BLaER1 (cell line): ENCODE measurements at regions not wholly inside any gene's neighbourhood (a gene's known extent, or its start where the extent isn't known, plus 50 kb on each side); places are given as distances from the start of the nearest gene placed in this dataset.

Source experiments
- H3K27ac ChIP-seq: shearing (Covaris generic); formaldehyde crosslinking; 2 replicates; pipeline ENCODE4 v1.8.1; 2022
- H3K27me3 ChIP-seq: shearing (Covaris generic); formaldehyde crosslinking; 2 replicates; pipeline ENCODE4 v1.8.1; 2022
- H3K36me3 ChIP-seq: shearing (Covaris generic); formaldehyde crosslinking; 2 replicates; pipeline ENCODE4 v1.8.1; 2022
- H3K4me1 ChIP-seq: shearing (Covaris generic); formaldehyde crosslinking; 2 replicates; pipeline ENCODE4 v1.8.1; 2022
- H3K4me2 ChIP-seq: shearing (Covaris generic); formaldehyde crosslinking; 2 replicates; pipeline ENCODE4 v1.8.1; 2022
- H3K4me3 ChIP-seq: shearing (Covaris generic); formaldehyde crosslinking; 2 replicates; pipeline ENCODE4 v1.8.1; 2022
- H3K9ac ChIP-seq: shearing (Covaris generic); formaldehyde crosslinking; 2 replicates; pipeline ENCODE4 v1.8.1; 2022
- H3K9me3 ChIP-seq: shearing (Covaris generic); formaldehyde crosslinking; 2 replicates; pipeline ENCODE4 v1.8.1; 2022
- H4K20me1 ChIP-seq: shearing (Covaris generic); formaldehyde crosslinking; 2 replicates; pipeline ENCODE4 v1.8.1; 2022
- Cebpa-rat ChIP-seq: shearing (Covaris generic); IDR thresholded peaks from 2 replicates; pipeline ENCODE4 v1.8.1; 2022

- TF ChIP-seq Cebpa-rat: no peak
- Histone ChIP-seq H3K27me3 (no peaks in the 10 kb centered on the region), H3K36me3 (no peaks in the 10 kb centered on the region), H3K4me2 (no peak overlapping the region), H3K4me3 (no peak overlapping the region), H3K9me3 (no peaks in the 10 kb centered on the region), H3K4me1 (no peaks in the 10 kb centered on the region), H4K20me1 (no peaks in the 10 kb centered on the region), H3K9ac (no peak overlapping the region), H3K27ac (no peak overlapping the region)
Observed at GRCh38 chr3:28078536-28078935, 162.9 kb upstream of the CMC1 start.

GRCh38 chr3:28080716-28081115 lies 160.7 kb upstream of the CMC1 start:
- H3K9me3 ChIP-seq: no peaks in the 10 kb centered on the region
- H3K27me3 ChIP-seq: no peaks in the 10 kb centered on the region
- no peak overlapping the region for H3K9ac ChIP-seq
- H3K4me1 ChIP-seq: no peaks in the 10 kb centered on the region
- H3K4me3 ChIP-seq: no peak overlapping the region
- TF ChIP-seq Cebpa-rat: no peak
- H3K27ac ChIP-seq: no peak overlapping the region
- H3K4me2 ChIP-seq: no peak overlapping the region
- H4K20me1 ChIP-seq: no peaks in the 10 kb centered on the region
- H3K36me3 ChIP-seq: no peaks in the 10 kb centered on the region

DNA sequence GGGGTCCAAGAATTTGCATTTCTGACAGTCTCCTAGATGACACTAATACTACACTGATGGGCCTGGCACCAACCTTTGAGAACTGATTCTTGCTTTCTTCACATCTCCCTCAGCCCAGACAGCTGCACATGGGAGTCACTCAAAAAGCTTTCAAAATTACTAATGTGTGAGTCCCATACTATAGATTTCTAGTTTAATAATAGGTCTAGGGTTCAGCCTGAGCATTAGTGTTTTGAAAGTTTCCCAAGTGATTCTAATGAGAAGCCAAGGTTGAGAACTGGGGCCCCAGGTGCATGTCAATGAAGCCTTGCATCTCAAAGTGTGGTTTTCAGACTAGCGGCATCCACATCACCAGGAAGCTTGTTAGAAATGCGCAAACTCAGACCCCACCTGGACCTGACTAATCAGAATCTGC lies 159.9 kb upstream of the CMC1 start:
- Histone ChIP-seq H3K9ac (no peak overlapping the region), H3K4me2 (no peak overlapping the region), H3K27me3 (no peaks in the 10 kb centered on the region), H4K20me1 (no peaks in the 10 kb centered on the region), H3K36me3 (no peaks in the 10 kb centered on the region), H3K9me3 (no peaks in the 10 kb centered on the region), H3K27ac (no peak overlapping the region), H3K4me3 (no peak overlapping the region), H3K4me1 (no peaks in the 10 kb centered on the region)
- TF ChIP-seq Cebpa-rat: no peak

DNA sequence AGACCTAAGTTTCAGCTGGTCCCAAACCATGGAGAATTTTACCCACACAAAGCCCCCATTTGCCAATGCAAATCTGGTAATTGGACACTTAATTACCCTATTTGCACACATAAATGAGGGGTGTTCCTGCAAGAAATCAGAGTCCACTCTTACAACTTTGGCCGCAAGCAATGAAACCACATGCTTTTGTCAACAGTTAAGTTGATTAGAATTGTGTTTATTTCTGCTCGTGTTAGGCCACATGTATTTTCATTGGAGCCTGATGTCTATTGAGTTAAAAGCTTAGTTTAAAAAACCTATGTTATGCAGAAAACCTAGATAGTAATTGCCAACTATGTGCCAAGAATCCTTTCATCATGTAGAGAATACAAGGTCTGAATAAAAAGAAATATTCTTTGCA lies 153.8 kb upstream of the CMC1 start:
- no peaks in the 10 kb centered on the region for H3K36me3 ChIP-seq
- no peaks in the 10 kb centered on the region for H3K4me1 ChIP-seq
- no peak for TF ChIP-seq Cebpa-rat
- no peaks in the 10 kb centered on the region for H4K20me1 ChIP-seq
- no peaks in the 10 kb centered on the region for H3K27me3 ChIP-seq
- H3K9me3 ChIP-seq: no peaks in the 10 kb centered on the region
- H3K9ac ChIP-seq: no peak overlapping the region
- H3K27ac ChIP-seq: no peak overlapping the region
- no peak overlapping the region for H3K4me3 ChIP-seq
- H3K4me2 ChIP-seq: no peak overlapping the region

DNA sequence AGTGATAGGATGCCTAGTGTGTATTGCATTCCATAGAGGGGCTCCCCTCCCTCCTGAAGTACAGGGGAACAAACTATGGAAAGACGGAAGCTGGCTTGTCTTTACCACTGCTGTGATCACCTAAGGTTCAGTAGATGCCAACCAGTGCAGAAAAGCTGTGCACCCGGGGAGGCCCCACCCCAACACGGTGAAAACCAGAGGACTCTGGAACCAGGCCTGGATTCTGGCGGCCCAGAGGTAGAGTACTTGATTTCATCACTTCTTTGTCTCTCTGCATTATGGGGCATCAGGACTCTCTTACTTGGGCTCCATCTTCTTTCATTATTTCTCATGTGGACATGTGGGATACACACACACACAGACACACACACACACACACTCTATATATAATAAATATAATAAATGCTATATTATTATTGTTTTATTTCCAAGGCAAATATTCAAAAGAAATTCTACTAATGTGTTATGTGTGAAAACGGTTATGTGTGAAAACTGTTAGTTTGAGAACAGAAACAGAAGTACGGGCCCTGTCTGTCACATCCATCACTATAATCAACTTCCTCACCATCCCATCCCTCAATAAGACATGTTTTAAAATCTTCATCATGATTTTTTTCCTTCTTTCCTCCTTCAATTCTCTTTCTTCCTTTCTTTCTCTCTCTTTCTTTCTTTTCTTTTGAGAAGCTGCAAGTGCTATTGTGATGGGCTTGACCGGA lies 152.4 kb upstream of the CMC1 start:
- Histone ChIP-seq H3K4me3 (no peak overlapping the region), H4K20me1 (no peaks in the 10 kb centered on the region), H3K27ac (no peak overlapping the region), H3K4me2 (no peak overlapping the region), H3K4me1 (no peaks in the 10 kb centered on the region), H3K9ac (no peak overlapping the region), H3K36me3 (no peaks in the 10 kb centered on the region), H3K9me3 (peaks cover 7% of the 10 kb centered on the region), H3K27me3 (no peaks in the 10 kb centered on the region)
- no peak for TF ChIP-seq Cebpa-rat

DNA sequence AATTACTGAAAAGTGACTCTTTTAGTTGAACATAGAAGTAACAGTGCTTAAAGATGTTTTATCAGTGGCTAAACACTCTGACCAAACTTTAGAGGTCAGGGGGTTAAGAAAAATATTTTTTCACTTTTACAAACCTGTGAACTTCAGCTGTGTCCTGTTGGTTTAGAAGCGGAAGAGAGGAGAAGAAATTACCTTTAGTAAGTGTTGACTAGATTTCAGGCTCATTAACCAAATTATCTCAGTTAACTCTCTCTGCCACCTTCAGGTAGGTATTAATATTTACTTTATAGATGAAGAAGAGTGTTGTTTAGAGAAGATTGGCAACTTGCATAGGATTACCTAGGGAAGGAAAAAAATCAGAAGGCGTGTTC lies 151.9 kb upstream of the CMC1 start:
- no peak for TF ChIP-seq Cebpa-rat
- Histone ChIP-seq H3K27me3 (no peaks in the 10 kb centered on the region), H3K36me3 (no peaks in the 10 kb centered on the region), H3K4me1 (no peaks in the 10 kb centered on the region), H3K9me3 (peaks cover 12% of the 10 kb centered on the region), H3K9ac (no peak overlapping the region), H4K20me1 (no peaks in the 10 kb centered on the region), H3K4me2 (no peak overlapping the region), H3K27ac (no peak overlapping the region), H3K4me3 (no peak overlapping the region)

DNA sequence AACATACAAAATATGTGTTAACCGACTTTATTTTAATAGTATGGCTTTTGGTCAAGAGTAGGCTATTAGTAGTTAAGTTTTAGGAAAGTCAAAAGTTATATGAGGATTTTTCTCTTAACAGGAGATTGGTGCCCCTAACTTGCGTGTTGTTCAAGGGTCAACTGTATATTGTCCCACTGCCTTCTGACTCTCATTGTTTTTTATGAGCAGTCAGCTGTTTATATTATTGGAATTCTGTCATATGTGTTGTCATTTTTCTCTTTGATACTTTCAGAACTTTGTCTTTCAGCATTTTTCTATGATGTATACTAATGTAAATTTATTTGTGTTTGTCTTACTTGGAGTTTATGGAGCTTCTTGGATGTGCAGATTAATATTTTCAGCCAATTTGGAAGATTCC lies 142.1 kb upstream of the CMC1 start:
- Histone ChIP-seq H3K9me3 (peaks cover 25% of the 10 kb centered on the region), H3K9ac (no peak overlapping the region), H4K20me1 (no peaks in the 10 kb centered on the region)

DNA sequence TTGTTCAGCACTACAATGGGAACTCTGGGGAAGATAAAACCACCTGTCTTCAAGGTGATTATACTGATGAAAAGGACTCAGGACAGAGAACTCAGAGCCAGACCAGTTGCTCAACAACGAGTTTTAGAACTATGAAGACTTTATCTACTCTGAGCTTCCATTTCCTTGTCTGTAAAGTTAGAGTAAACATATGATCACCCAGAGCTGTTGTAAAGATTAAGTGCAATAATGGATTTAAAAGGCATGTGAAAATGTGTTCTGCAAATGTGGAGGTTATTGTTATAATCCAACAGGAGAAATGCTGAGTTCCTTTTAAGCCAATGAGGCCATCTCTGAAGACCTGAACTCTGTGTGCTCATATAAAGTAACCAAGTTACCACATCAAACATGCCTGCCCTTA lies 139.7 kb upstream of the CMC1 start:
- Histone ChIP-seq H3K4me1 (no peaks in the 10 kb centered on the region), H3K9ac (no peak overlapping the region), H3K4me3 (no peak overlapping the region), H3K27ac (no peak overlapping the region), H3K4me2 (no peak overlapping the region), H3K9me3 (peaks cover 21% of the 10 kb centered on the region), H3K36me3 (no peaks in the 10 kb centered on the region), H4K20me1 (no peaks in the 10 kb centered on the region), H3K27me3 (no peaks in the 10 kb centered on the region)
- no peak for TF ChIP-seq Cebpa-rat

More for the DNA sequence above, 142.1 kb upstream of the CMC1 start:
- Histone ChIP-seq H3K4me1 (no peaks in the 10 kb centered on the region), H3K36me3 (no peaks in the 10 kb centered on the region), H3K4me2 (no peak overlapping the region), H3K27ac (no peak overlapping the region), H3K27me3 (no peaks in the 10 kb centered on the region), H3K4me3 (no peak overlapping the region)
- TF ChIP-seq Cebpa-rat: no peak

DNA sequence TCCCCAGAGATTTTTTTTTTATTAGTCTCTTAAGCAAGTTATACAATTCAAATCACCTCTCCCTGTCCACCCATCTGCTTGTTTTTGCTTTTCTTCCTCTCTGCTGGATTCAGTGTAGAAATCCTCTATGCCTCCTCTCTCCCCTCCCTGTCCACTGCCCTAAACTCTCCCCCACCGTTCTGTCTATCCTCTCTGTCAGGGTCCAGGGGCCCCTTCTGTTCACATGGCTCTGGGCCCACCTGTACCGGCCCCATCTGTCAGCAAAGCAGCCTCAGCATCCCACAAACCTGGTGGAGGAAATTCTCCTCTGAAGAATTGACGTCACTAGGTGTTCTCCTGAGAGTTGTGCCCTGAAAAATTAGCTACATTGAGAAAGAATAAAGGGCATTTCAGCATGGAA lies 137.6 kb upstream of the CMC1 start:
- Histone ChIP-seq H4K20me1 (no peaks in the 10 kb centered on the region), H3K27ac (no peak overlapping the region), H3K9me3 (peaks cover 19% of the 10 kb centered on the region), H3K4me2 (no peak overlapping the region), H3K36me3 (no peaks in the 10 kb centered on the region), H3K4me1 (no peaks in the 10 kb centered on the region), H3K4me3 (no peak overlapping the region), H3K9ac (no peak overlapping the region), H3K27me3 (no peaks in the 10 kb centered on the region)
- TF ChIP-seq Cebpa-rat: no peak

- H3K27ac ChIP-seq: no peak overlapping the region
- no peak overlapping the region for H3K4me2 ChIP-seq
- H3K4me3 ChIP-seq: no peak overlapping the region
- peaks cover 9% of the 10 kb centered on the region; the same call in 1 of the 2 replicates for H3K9me3 ChIP-seq
- H3K36me3 ChIP-seq: no peaks in the 10 kb centered on the region
- no peak for TF ChIP-seq Cebpa-rat
- no peaks in the 10 kb centered on the region for H3K27me3 ChIP-seq
- no peaks in the 10 kb centered on the region for H4K20me1 ChIP-seq
- H3K9ac ChIP-seq: no peak overlapping the region
- no peaks in the 10 kb centered on the region for H3K4me1 ChIP-seq
Observed at GRCh38 chr3:28104896-28105534, 136.4 kb upstream of the CMC1 start.
